SK-N-SH treated with all-trans-retinoic acid at 6 μM for 48 hours (cell line): ENCODE measurements at regions not wholly inside any gene's neighbourhood (a gene's known extent, or its start where the extent isn't known, plus 50 kb on each side); places are given as distances from the start of the nearest gene placed in this dataset.

ENCODE experiments used
- ATAC-seq: fragments of 200-7000 bp; cut with Tn5 transposase; 3 replicates; pipeline ENCODE4 v1.9.1; 2020; ENCODE audit warnings: mild to moderate bottlenecking, moderate library complexity
- ARNTL ChIP-seq: fragments of 450-650 bp; formaldehyde crosslinking; IDR thresholded peaks from 2 replicates; pipeline ENCODE4 v1.5.0; 2020; ENCODE audit warnings: low read depth, mild to moderate bottlenecking, moderate library complexity, borderline replicate concordance
- BACH2 ChIP-seq: fragments of 250-450 bp; sonication (Bioruptor Pico); IDR thresholded peaks from 2 replicates; pipeline ENCODE4 v1.9.0; 2021; ENCODE audit warnings: mild to moderate bottlenecking, borderline replicate concordance
- CSDC2 ChIP-seq: fragments of 250-450 bp; sonication (Bioruptor Pico); IDR thresholded peaks from 2 replicates; pipeline ENCODE4 v1.5.0; 2020; ENCODE audit warnings: mild to moderate bottlenecking, moderate library complexity
- ESRRG ChIP-seq: fragments of 250-450 bp; sonication (Bioruptor Pico); IDR thresholded peaks from 2 replicates; pipeline ENCODE4 v1.6.1; 2021; ENCODE audit warnings: mild to moderate bottlenecking
- GLIS3 ChIP-seq: fragments of 250-450 bp; sonication (Bioruptor Pico); IDR thresholded peaks from 2 replicates; pipeline ENCODE4 v1.5.0; 2020; ENCODE audit warnings: mild to moderate bottlenecking, moderate library complexity
- ISL1 ChIP-seq: fragments of 250-450 bp; sonication (Bioruptor Pico); IDR thresholded peaks from 2 replicates; pipeline ENCODE4 v2.1.2; 2022; ENCODE audit warnings: mild to moderate bottlenecking, moderate library complexity
- OSR1 ChIP-seq: fragments of 250-450 bp; sonication (Bioruptor Pico); IDR thresholded peaks from 2 replicates; pipeline ENCODE4 v1.8.0; 2022; ENCODE audit warnings: moderate library complexity, mild to moderate bottlenecking, inconsistent platforms
- PPARA ChIP-seq: fragments of 250-450 bp; sonication (Bioruptor Pico); IDR thresholded peaks from 2 replicates; pipeline ENCODE4 v1.5.0; 2020; ENCODE audit warnings: mild to moderate bottlenecking, borderline replicate concordance
- SNAI2 ChIP-seq: fragments of 250-450 bp; sonication (Bioruptor Pico); IDR thresholded peaks from 2 replicates; pipeline ENCODE4 v1.5.0; 2020; ENCODE audit warnings: mild to moderate bottlenecking, moderate library complexity
- TCF4 ChIP-seq: fragments of 250-450 bp; sonication (Bioruptor Pico); IDR thresholded peaks from 2 replicates; pipeline ENCODE4 v1.8.0; 2021; ENCODE audit warnings: mild to moderate bottlenecking, moderate library complexity, borderline replicate concordance
- TOX ChIP-seq: fragments of 250-450 bp; sonication (Bioruptor Pico); IDR thresholded peaks from 2 replicates; pipeline ENCODE4 v1.8.0; 2021; ENCODE audit warnings: mild to moderate bottlenecking, moderate library complexity, borderline replicate concordance
- ZC3H10 ChIP-seq: fragments of 250-450 bp; sonication (Bioruptor Pico); IDR thresholded peaks from 2 replicates; pipeline ENCODE4 v1.5.1; 2021; ENCODE audit warnings: mild to moderate bottlenecking, moderate library complexity
- ZFP3 ChIP-seq: fragments of 250-450 bp; sonication (Bioruptor Pico); IDR thresholded peaks from 2 replicates; pipeline ENCODE4 v1.5.0; 2020; ENCODE audit warnings: mild to moderate bottlenecking, moderate library complexity
- ZFP30 ChIP-seq: fragments of 450-650 bp; formaldehyde crosslinking; IDR thresholded peaks from 2 replicates; pipeline ENCODE4 v1.5.0; 2022; ENCODE audit warnings: mild to moderate bottlenecking, moderate library complexity
- ZNF565 ChIP-seq: fragments of 450-650 bp; formaldehyde crosslinking; conservative IDR thresholded peaks from 2 replicates; pipeline ENCODE4 v1.5.0; 2020; ENCODE audit warnings: low read depth, mild to moderate bottlenecking, moderate library complexity
- ZNF70 ChIP-seq: fragments of 450-650 bp; formaldehyde crosslinking; IDR thresholded peaks from 2 replicates; pipeline ENCODE4 v1.5.0; 2020; ENCODE audit warnings: mild to moderate bottlenecking, moderate library complexity
- ZNF8 ChIP-seq: fragments of 450-650 bp; formaldehyde crosslinking; IDR thresholded peaks from 2 replicates; pipeline ENCODE4 v1.5.0; 2020; ENCODE audit warnings: mild to moderate bottlenecking, moderate library complexity
- TF ChIP-seq, protein P1 (sequence below): fragments of 250-450 bp; sonication (Bioruptor Pico); IDR thresholded peaks from 2 replicates; pipeline ENCODE4 v1.8.0; 2020; ENCODE audit warnings: mild to moderate bottlenecking, moderate library complexity, borderline replicate concordance
- TF ChIP-seq, protein P2 (sequence below): fragments of 250-450 bp; sonication (Bioruptor Pico); IDR thresholded peaks from 2 replicates; pipeline ENCODE4 v1.8.0; 2021; ENCODE audit warnings: low read depth, mild to moderate bottlenecking, moderate library complexity, borderline replicate concordance
- TF ChIP-seq, protein P3 (sequence below): fragments of 250-450 bp; sonication (Bioruptor Pico); IDR thresholded peaks from 2 replicates; pipeline ENCODE4 v1.5.1; 2020; ENCODE audit warnings: low read depth, mild to moderate bottlenecking, moderate library complexity
- TF ChIP-seq, protein P4 (sequence below): fragments of 250-450 bp; sonication (Bioruptor Pico); IDR thresholded peaks from 2 replicates; pipeline ENCODE4 v1.5.0; 2020; ENCODE audit warnings: mild to moderate bottlenecking, moderate library complexity

DNA sequence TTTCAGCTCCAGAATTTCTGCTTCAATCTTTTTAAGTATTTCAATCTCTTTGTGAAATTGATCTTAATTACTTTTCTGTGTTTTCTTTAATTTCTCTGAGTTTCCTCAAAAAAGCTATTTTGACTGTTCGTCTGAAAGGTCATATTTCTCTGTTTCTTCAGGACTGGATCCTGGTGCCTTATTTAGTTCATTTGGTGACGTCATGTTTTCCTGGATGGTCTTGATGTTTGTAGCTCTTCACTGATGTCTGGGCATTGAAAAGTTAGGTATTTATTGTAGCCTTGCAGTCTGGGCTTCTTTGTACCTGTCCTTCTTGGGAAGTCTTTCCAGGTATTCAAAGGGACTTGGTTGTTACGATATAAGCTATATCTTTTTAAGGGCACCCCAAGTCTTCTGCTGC lies 998.7 kb downstream of the NCAM2 start:
- ATAC-seq: no peak
- TF ChIP-seq TOX (CRISPR knock-in tag) (no peak), ZFP3 (CRISPR knock-in tag) (no peak), ZFP30 (CRISPR knock-in tag) (no peak), CSDC2 (no peak), ZC3H10 (no peak), GLIS3 (no peak), ARNTL (no peak), SNAI2 (CRISPR knock-in tag) (no peak), BACH2 (CRISPR knock-in tag) (no peak), ESRRG (CRISPR knock-in tag) (no peak), TCF4 (CRISPR knock-in tag) (no peak)
- TF ChIP-seq, protein P1, sequence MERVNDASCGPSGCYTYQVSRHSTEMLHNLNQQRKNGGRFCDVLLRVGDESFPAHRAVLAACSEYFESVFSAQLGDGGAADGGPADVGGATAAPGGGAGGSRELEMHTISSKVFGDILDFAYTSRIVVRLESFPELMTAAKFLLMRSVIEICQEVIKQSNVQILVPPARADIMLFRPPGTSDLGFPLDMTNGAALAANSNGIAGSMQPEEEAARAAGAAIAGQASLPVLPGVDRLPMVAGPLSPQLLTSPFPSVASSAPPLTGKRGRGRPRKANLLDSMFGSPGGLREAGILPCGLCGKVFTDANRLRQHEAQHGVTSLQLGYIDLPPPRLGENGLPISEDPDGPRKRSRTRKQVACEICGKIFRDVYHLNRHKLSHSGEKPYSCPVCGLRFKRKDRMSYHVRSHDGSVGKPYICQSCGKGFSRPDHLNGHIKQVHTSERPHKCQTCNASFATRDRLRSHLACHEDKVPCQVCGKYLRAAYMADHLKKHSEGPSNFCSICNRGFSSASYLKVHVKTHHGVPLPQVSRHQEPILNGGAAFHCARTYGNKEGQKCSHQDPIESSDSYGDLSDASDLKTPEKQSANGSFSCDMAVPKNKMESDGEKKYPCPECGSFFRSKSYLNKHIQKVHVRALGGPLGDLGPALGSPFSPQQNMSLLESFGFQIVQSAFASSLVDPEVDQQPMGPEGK: no peak
- TF ChIP-seq, protein P2, sequence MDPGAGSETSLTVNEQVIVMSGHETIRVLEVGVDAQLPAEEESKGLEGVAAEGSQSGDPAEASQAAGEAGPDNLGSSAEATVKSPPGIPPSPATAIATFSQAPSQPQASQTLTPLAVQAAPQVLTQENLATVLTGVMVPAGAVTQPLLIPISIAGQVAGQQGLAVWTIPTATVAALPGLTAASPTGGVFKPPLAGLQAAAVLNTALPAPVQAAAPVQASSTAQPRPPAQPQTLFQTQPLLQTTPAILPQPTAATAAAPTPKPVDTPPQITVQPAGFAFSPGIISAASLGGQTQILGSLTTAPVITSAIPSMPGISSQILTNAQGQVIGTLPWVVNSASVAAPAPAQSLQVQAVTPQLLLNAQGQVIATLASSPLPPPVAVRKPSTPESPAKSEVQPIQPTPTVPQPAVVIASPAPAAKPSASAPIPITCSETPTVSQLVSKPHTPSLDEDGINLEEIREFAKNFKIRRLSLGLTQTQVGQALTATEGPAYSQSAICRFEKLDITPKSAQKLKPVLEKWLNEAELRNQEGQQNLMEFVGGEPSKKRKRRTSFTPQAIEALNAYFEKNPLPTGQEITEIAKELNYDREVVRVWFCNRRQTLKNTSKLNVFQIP (CRISPR knock-in tag): no peak
- TF ChIP-seq, protein P3, sequence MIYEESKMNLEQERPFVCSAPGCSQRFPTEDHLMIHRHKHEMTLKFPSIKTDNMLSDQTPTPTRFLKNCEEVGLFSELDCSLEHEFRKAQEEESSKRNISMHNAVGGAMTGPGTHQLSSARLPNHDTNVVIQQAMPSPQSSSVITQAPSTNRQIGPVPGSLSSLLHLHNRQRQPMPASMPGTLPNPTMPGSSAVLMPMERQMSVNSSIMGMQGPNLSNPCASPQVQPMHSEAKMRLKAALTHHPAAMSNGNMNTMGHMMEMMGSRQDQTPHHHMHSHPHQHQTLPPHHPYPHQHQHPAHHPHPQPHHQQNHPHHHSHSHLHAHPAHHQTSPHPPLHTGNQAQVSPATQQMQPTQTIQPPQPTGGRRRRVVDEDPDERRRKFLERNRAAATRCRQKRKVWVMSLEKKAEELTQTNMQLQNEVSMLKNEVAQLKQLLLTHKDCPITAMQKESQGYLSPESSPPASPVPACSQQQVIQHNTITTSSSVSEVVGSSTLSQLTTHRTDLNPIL (CRISPR knock-in tag): no peak

DNA sequence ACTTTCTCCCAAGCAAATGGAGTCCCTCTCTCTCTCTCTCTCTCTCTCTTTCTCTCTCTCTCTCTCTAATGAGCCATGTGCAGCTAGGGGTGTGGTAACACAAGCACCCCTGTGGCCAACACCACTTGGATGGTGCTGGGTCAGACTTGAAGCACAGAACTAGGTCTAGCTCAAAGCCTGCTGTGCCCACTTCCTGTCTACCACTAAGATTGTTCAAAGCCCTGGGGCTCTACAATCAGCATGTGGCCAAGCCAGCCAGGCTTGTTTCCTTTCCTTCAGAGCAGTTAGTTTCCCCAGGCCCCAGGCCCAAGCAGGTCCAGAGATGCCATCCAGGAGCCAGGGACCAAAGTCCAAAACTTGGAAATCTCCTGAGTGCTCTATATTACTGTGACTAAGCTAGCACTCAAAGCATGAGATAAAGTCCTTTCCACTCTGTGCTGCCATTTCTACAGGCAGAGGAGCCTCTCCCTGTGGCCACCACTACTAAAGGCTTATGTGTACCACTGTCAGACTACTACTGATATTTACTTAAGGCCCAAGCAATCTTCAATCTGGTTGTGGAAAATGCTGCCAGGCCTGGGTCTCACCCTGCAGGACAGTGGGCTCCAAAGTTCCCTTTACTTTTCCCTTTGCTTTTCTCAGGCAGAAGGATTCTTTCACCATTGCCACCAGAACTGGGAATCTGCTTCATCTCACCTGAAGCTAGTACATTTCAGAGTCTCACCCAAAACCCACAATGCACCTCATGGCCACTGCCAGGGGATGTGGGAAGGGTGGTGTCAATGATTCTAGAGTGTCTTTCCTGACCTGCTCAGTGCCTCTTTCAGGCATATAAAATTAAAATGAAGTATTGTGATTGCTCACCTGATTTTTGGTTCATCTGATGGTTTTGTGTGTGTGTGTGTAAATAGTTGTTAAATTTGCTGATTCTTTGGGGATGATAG lies 999.5 kb downstream of the NCAM2 start:
- no peak for TF ChIP-seq OSR1 (CRISPR knock-in tag)
- TF ChIP-seq CSDC2: no peak
- no peak for ATAC-seq

DNA sequence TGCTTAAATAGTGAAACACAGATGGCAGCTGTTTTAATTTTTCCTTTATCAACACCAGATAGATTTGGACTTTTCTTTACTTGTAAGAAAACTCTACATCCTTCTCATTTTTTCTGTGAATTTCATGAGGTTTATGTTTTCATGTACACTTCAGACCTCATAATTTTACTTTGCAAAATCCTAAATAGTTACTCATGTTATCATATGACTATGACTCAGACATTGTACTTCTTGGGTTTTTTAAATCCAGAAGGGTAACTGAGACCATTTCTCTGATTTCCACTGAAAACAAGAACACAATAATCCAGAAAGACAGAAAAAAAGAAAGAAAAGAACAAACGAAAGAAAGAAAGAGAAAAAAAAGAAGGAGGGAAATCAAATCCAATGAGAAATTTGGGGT lies 1021.6 kb downstream of the NCAM2 start:
- TF ChIP-seq GLIS3 (no peak), BACH2 (CRISPR knock-in tag) (no peak), CSDC2 (no peak), TOX (CRISPR knock-in tag) (no peak), ZNF70 (CRISPR knock-in tag) (no peak), PPARA (CRISPR knock-in tag) (no peak), ARNTL (no peak), ZC3H10 (no peak), ZFP30 (CRISPR knock-in tag) (no peak), ESRRG (CRISPR knock-in tag) (no peak), TCF4 (CRISPR knock-in tag) (no peak), ZNF8 (CRISPR knock-in tag) (no peak), ISL1 (CRISPR knock-in tag) (no peak)
- TF ChIP-seq, protein P4, sequence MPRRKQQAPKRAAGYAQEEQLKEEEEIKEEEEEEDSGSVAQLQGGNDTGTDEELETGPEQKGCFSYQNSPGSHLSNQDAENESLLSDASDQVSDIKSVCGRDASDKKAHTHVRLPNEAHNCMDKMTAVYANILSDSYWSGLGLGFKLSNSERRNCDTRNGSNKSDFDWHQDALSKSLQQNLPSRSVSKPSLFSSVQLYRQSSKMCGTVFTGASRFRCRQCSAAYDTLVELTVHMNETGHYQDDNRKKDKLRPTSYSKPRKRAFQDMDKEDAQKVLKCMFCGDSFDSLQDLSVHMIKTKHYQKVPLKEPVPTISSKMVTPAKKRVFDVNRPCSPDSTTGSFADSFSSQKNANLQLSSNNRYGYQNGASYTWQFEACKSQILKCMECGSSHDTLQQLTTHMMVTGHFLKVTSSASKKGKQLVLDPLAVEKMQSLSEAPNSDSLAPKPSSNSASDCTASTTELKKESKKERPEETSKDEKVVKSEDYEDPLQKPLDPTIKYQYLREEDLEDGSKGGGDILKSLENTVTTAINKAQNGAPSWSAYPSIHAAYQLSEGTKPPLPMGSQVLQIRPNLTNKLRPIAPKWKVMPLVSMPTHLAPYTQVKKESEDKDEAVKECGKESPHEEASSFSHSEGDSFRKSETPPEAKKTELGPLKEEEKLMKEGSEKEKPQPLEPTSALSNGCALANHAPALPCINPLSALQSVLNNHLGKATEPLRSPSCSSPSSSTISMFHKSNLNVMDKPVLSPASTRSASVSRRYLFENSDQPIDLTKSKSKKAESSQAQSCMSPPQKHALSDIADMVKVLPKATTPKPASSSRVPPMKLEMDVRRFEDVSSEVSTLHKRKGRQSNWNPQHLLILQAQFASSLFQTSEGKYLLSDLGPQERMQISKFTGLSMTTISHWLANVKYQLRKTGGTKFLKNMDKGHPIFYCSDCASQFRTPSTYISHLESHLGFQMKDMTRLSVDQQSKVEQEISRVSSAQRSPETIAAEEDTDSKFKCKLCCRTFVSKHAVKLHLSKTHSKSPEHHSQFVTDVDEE: no peak
- TF ChIP-seq, all 23 proteins: peak for 0
- ATAC-seq: no peak

DNA sequence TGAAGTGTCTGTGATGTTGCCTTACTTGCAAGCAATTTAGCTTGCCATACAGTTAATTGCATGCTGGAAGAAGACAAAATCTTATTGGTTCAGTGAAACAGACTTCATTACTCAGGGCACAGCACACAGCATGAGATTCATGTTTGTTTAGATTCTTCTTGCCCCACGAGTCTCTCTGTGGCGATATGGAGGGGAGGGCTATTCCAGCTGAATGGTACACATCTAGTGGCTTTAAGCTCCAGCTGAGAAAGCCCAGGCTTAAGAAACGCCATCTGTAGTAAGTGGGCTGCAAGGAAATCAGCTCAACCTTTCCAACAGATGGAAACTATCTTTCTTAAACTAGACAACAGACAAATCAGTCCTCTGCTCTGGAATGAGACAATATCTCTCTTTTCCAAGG lies 1022.0 kb downstream of the NCAM2 start:
- ATAC-seq: no peak
- no peak for TF ChIP-seq CSDC2
- no peak for TF ChIP-seq SNAI2 (CRISPR knock-in tag)
- TF ChIP-seq, protein P1: no peak
- no peak for TF ChIP-seq ZNF565 (CRISPR knock-in tag)
- TF ChIP-seq, protein P4: no peak
- TF ChIP-seq, protein P3 (CRISPR knock-in tag): no peak
- no peak for TF ChIP-seq ZNF8 (CRISPR knock-in tag)
- no peak for TF ChIP-seq GLIS3
